Upper lobe of left lung (tissue), 6 donors: ENCODE measurements at regions not wholly inside any gene's neighbourhood (a gene's known extent, or its start where the extent isn't known, plus 50 kb on each side); places are given as distances from the start of the nearest gene placed in this dataset.

Source experiments
- ATAC-seq, 2 donors: fragments of 200-7000 bp; cut with Tn5 transposase; one replicate each; pipeline ENCODE4 v1.9.1; 2022; ENCODE audit warnings: mild to moderate bottlenecking in 2 of 2, moderate library complexity in 2 of 2; ENCODE audit not compliant: low FRiP score in 2 of 2
- DNase-seq, 2 donors: peaks; one replicate each; pipeline ENCODE4 v3.0.0-alpha.2; 2019 to 2020
- H3K27ac ChIP-seq, 4 donors: fragments of 200-600 bp; sonication (generic); one replicate each; pipeline ENCODE4 v1.5.1; 2016 to 2019
- H3K27me3 ChIP-seq, 4 donors: fragments of 200-600 bp; sonication (generic); one replicate each; pipeline ENCODE4 v1.5.1; 2017 to 2019
- H3K36me3 ChIP-seq, 4 donors: fragments of 200-600 bp; sonication (generic); one replicate each; pipeline ENCODE4 v1.5.1; 2016 to 2019
- H3K4me1 ChIP-seq, 4 donors: fragments of 200-600 bp; sonication (generic); one replicate each; pipeline ENCODE4 v1.5.1; 2018 to 2019
- H3K4me3 ChIP-seq, 4 donors: fragments of 200-600 bp; sonication (generic); one replicate each; pipeline ENCODE4 v1.5.1; 2017 to 2019; ENCODE audit warnings: mild to moderate bottlenecking in 2 of 4, moderate library complexity in 1 of 4
- H3K9me3 ChIP-seq, 4 donors: fragments of 200-600 bp; sonication (generic); one replicate each; pipeline ENCODE4 v1.5.1; 2018 to 2019
- EP300 ChIP-seq, 4 donors: sonication (generic); formaldehyde crosslinking; IDR thresholded peaks; one replicate each; pipeline ENCODE4 v1.5.1; 2017; ENCODE audit warnings: antibody characterized with exemption in 4 of 4, control low read depth in 2 of 4
- POLR2A ChIP-seq, 4 donors: fragments of 450-650 bp; IDR thresholded peaks; one replicate each; pipeline ENCODE4 v1.5.1; 2016 to 2017; ENCODE audit warnings: antibody characterized with exemption in 4 of 4, mild to moderate bottlenecking in 2 of 4
- POLR2AphosphoS5 ChIP-seq, 2 donors: sonication (generic); formaldehyde crosslinking; IDR thresholded peaks; one replicate each; pipeline ENCODE4 v1.5.1; 2017; ENCODE audit warnings: antibody characterized with exemption in 2 of 2
- WGBS, 2 donors: methylation state at CpG; one replicate each; pipeline ENCODE4 v1.1.5; 2017 to 2018; 5-methylcytosine and 5-hydroxymethylcytosine counted together
- TF ChIP-seq, protein P1 (sequence below), 6 experiments: fragments of 450-650 bp in 4 of 6; fragments of 200-600 bp in 2 of 6; sonication (generic) in 2 of 6; IDR thresholded peaks; one replicate each; pipeline ENCODE4 v1.5.1; 2016 to 2019; ENCODE audit warnings: antibody characterized with exemption in 6 of 6
- donor health status: DM: no; HTN: no; CAD: no; lungs with moderate emphysema.
- donor health status: DM: no; HTN: yes; CAD: no; lungs with severe emphysema.

DNA sequence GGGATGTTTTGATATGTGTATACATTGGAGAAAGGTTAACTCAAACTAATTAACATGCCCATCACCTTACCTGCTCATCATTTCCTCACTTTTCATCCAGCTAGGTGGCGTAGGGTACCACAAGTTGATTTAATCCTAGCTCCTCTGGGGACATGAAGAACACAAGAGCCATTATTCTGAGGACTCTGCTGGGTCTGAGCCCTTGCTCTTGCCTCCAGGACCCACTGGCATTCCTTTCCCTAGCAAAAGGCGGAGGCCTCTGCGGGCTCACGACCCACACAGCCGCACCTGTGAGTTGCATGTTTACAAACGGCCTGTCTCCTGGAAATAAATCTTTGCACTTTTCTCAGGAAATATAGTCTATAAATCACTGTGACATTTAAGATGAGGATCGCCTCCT, 871.9 kb downstream of the TBC1D22A start:
- WGBS, 2 donors: 38 to 69% methylated on average over 7 of the region's 7 CpGs
- Histone ChIP-seq H3K27me3 (no peaks in the 10 kb centered on the region), H3K9me3 (peaks cover 0 to 11% (median 7%) of the 10 kb centered on the region in 4 donors), H3K27ac (no peak overlapping the region), H3K36me3 (no peaks in the 10 kb centered on the region), H3K4me1 (no peaks in the 10 kb centered on the region), H3K4me3 (no peak overlapping the region)
- no peak for DNase-seq
- no peak for ATAC-seq
- TF ChIP-seq POLR2AphosphoS5 (IDR thresholded peaks at IDR 0.05): no peak
- no peak for TF ChIP-seq POLR2A (IDR thresholded peaks at IDR 0.05)
- TF ChIP-seq EP300 (IDR thresholded peaks at IDR 0.05): no peak
- TF ChIP-seq, protein P1, sequence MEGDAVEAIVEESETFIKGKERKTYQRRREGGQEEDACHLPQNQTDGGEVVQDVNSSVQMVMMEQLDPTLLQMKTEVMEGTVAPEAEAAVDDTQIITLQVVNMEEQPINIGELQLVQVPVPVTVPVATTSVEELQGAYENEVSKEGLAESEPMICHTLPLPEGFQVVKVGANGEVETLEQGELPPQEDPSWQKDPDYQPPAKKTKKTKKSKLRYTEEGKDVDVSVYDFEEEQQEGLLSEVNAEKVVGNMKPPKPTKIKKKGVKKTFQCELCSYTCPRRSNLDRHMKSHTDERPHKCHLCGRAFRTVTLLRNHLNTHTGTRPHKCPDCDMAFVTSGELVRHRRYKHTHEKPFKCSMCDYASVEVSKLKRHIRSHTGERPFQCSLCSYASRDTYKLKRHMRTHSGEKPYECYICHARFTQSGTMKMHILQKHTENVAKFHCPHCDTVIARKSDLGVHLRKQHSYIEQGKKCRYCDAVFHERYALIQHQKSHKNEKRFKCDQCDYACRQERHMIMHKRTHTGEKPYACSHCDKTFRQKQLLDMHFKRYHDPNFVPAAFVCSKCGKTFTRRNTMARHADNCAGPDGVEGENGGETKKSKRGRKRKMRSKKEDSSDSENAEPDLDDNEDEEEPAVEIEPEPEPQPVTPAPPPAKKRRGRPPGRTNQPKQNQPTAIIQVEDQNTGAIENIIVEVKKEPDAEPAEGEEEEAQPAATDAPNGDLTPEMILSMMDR (IDR thresholded peaks at IDR 0.05): no peak

DNA sequence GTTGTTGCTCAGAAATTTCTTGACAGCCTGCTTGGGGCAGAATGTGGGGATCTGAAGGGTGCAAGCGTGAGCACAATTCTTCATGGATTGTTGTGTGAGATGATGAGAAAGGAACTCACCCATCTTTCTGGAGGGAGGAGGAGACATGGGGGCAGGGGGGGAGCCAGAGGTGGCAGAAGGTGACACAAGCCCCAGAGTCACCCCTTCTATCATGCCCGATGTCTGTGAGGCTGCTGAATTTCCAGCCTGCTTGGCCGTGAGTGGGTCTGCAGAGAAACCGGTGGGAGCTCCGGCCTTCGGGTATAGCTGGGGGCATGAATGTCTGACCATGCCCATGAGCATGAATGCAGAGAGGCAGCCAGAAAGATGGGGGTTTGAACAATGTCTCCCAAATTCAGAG, 870.7 kb downstream of the TBC1D22A start:
- peaks cover 0 to 11% (median 3%) of the 10 kb centered on the region in 4 donors for H3K9me3 ChIP-seq
- WGBS, 2 donors: 86 to 95% methylated on average over 6 of the region's 6 CpGs
- no peaks in the 10 kb centered on the region for H3K36me3 ChIP-seq
- H3K4me3 ChIP-seq: no peak overlapping the region
- TF ChIP-seq EP300 (IDR thresholded peaks at IDR 0.05): no peak
- TF ChIP-seq POLR2A (IDR thresholded peaks at IDR 0.05): no peak
- TF ChIP-seq POLR2AphosphoS5 (IDR thresholded peaks at IDR 0.05): no peak
- TF ChIP-seq, protein P1 (IDR thresholded peaks at IDR 0.05): no peak
- no peaks in the 10 kb centered on the region for H3K4me1 ChIP-seq
- DNase-seq: no peak
- no peak overlapping the region for H3K27ac ChIP-seq
- ATAC-seq: no peak
- no peaks in the 10 kb centered on the region for H3K27me3 ChIP-seq

DNA sequence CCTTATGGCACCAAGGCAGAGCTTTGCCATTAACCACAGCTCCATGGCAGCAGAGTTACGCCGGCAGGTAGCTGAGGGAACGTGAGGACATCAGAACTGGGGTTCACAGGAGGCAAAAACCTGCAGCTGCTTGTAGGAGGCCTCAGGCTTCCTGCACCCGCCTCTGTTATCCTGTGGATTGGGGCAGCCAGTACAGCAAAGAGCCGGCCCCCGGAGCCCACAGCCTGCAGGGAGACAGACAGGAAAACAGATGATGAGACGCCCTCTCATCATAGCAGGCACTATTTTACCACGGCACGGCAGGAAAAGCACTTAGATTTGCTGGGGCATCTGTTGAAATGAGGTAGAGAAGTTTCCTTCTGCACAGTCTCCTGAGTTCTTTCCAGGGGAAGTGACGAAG, 870.3 kb downstream of the TBC1D22A start:
- Histone ChIP-seq H3K27me3 (no peaks in the 10 kb centered on the region), H3K36me3 (no peaks in the 10 kb centered on the region), H3K4me1 (no peaks in the 10 kb centered on the region), H3K9me3 (peaks cover 0 to 8% (median 0%) of the 10 kb centered on the region in 4 donors), H3K27ac (no peak overlapping the region), H3K4me3 (no peak overlapping the region)
- WGBS, 2 donors: 44 to 65% methylated on average over 5 to 10 of the region's 10 CpGs
- no peak for ATAC-seq
- DNase-seq: no peak
- no peak for TF ChIP-seq POLR2AphosphoS5 (IDR thresholded peaks at IDR 0.05)
- no peak for TF ChIP-seq POLR2A (IDR thresholded peaks at IDR 0.05)
- TF ChIP-seq, protein P1 (IDR thresholded peaks at IDR 0.05): no peak
- no peak for TF ChIP-seq EP300 (IDR thresholded peaks at IDR 0.05)

DNA sequence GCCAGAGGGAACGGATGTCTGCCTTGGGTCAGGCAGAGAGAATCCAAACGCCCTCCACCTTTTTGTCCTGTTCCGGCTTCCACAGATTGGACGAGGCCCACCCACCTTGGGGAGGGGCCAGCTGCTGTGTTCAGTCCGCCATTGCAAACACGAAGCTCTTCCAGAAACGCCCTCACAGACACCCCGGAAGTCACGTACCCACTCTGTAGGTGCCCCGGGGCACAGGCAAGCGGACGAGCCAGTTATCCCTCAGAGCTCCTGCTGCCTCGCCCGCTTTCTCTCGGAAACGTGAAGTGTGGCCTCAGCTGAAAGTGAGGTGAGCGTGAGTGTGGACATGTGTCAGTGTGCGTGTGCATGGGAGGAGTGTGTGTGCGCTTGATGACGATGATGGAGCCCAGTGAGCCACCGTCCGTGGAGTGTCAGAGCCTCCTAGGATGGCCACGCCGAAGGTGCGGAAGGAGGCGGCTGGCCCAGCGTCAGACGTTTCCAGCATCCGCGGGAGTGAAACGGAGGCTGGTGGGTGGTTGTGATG, 869.2 kb downstream of the TBC1D22A start:
- no peak for TF ChIP-seq POLR2A (IDR thresholded peaks at IDR 0.05)
- TF ChIP-seq, protein P1 (IDR thresholded peaks at IDR 0.05): no peak
- TF ChIP-seq EP300 (IDR thresholded peaks at IDR 0.05): no peak
- TF ChIP-seq POLR2AphosphoS5 (IDR thresholded peaks at IDR 0.05): no peak
- no peaks in the 10 kb centered on the region for H3K4me1 ChIP-seq
- 88 to 92% methylated on average over 22 to 31 of the region's 31 CpGs for WGBS, 2 donors
- no peak overlapping the region for H3K4me3 ChIP-seq
- no peaks in the 10 kb centered on the region for H3K27me3 ChIP-seq
- no peak for ATAC-seq
- no peaks in the 10 kb centered on the region for H3K9me3 ChIP-seq
- no peak overlapping the region for H3K27ac ChIP-seq
- DNase-seq: no peak
- H3K36me3 ChIP-seq: no peaks in the 10 kb centered on the region
